Endothelial cell of hepatic sinusoid (primary cell): ENCODE measurements at regions not wholly inside any gene's neighbourhood (a gene's known extent, or its start where the extent isn't known, plus 50 kb on each side); places are given as distances from the start of the nearest gene placed in this dataset.
"Not testable (repeated sequence)": the region's sequence is repeated elsewhere in the genome, so short reads cannot be mapped to it uniquely, and the experiment has no call there.

Source experiments
- in situ Hi-C: cut with HindIII; loops from 2 replicates; pipeline ENCODE4 v1.10.0; 2017; ENCODE audit warnings: low sequenced_read_pairs

DNA sequence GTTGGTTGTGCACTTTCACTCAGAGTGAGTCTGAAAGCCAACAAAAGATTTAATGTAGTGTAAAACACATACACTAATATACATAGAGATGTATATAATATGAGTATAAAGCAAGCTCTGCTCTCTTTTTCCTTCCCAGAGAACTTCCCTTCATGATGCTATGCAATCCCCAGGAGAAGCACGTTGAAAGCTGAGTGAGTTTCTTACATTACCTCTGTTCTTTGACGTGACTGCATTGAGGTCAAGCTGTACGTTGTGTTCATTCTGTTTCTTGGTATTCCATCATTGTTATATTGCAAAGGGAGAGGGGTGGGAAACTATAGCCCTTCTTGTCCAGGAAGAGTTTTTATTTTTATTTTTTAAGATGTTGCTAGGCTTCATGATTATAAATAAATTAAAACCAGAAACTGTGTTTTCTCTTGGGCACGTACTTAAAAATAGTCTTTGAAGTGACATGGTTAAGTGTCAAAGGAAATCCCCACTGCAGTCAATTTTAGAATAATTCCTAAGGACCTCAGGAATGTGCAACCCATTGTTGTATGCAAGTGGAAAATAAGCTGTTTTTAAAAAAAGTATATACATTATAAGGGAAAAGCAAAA lies 651.0 kb downstream of the CD109 start:
- in situ Hi-C loops = no loop called here

DNA sequence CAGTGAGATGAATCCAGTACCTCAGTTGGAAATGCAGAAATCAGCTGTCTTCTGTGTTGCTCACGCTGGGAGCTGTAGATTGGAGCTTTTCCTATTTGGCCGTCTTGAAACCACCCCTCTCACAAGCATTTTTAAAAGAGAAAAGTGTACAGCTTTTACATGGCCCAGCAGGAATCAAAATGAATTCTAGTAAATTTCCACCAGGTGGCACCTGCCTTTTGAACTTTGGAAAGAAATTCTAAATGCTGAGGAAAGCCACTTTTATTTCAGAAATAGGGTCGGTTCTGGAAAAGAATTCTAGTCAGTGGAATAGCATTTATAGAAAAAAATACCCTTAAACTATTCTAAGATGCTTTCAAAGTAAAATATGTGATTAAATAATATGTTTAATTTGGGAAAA lies 647.8 kb downstream of the CD109 start:
- in situ Hi-C loops = no loop called here

DNA sequence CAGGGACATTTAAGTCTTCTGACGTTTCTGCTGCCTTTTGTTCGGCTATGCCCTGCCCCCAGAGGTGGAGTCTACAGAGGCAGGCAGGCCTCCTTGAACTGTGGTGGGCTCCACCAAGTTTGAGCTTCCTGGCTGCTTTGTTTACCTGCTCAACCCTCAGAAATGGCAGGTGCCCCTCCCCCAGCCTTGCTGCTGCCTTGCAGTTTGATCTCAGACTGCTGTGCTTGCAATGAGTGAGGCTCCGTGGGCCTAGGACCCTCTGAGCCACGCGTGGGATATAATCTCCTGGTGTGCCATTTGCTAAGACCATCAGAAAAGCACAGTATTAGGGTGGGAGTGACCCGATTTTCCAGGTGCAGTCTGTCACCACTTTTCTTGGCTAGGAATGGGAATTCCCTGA lies 647.3 kb downstream of the CD109 start:
- in situ Hi-C loops = not testable (repeated sequence)

DNA sequence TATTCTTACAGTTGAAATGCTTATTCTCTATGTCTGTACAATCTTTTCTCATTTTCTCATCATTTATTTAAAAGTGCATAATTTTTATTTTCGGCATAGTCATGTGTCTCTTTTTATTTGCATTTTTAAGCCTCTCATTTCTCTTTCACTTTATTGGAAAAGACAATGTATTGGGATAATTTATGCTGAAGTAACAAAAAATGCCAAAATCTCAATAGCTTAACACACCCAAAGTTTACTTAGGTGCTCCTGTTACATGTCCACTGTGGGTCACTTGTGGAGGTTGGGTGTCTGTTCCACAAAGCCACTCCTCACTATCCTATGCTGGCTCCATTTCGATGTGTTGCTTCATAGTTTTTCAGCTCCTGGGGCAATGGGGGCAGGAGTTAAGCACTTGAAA lies 638.7 kb downstream of the CD109 start:
- in situ Hi-C loops = no loop called here

DNA sequence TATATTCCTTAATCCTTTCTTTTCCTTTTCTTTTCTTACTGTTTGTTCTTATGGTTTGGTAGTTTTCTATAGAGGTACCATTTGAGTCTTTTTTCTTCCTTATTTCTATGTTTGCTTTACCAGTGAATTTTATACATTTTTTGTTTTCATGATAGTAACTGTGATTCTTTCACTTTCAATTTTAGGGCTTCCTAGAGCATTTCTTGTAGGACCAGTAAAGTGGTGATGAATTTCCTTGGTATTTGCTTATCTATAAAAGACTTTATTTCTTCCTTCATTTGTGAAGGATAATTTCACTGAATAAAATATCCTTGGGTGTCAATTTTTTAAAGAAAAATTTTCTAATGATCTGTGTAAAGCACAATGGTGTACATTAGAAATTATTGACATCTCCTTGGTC lies 637.4 kb downstream of the CD109 start:
- in situ Hi-C loops = no loop called here

DNA sequence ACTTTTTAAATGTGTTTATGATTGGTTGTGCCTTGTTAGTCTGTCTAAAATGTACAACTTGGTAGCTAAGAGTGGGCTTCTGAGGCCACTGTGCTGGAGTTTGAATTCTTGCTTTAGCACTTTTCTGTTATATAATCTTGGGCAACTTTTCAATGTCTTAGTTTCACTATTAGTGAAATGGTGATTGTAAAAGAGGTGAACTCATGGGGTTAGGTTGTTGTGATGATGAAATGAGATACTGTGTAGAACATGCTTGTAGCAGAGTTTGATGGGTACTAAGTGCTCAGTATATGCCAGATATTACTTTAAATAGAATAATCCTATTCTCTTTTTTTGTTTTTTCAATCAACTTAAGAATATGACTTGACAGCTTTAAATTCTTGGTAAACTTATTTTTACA lies 624.7 kb downstream of the CD109 start:
- in situ Hi-C loops = no loop called here

DNA sequence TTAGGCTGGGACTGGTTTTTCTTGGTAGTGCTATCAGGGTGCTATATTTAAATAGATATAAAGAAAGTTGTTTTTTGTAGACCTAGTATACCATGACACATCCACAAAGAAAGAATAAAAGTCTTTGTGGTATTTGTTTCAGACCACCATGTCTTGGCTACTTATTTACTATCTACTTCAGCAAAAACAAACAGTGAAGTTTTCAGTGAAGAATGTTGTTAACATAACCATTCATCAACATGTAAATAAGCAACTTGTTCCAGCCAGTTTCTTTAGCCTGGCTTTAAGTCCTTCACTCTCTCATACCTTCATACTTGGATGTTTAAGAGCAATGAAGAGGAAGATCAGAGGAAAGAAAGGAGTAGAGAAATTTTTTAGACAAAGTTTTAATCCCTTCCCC lies 624.1 kb downstream of the CD109 start:
- in situ Hi-C loops = no loop called here

DNA sequence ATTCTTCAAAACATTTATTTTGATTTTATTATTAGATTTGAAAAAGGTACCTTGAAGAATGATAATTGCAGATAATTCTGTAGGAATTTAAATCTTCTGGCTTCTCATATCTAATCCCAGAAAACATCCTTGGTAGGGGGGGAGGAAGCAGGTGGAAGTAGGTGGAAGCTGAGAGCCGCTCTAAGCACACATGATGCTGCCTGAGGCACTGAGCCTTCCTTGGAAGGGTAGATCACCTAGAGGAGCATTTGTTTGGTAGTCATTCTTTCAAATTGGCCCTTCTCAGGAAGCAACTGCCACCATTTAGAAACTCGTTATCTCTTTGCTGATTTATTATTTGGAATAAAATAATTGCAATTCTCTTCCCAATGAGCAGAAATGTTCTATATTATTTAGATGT lies 623.3 kb downstream of the CD109 start:
- in situ Hi-C loops = no loop called here

DNA sequence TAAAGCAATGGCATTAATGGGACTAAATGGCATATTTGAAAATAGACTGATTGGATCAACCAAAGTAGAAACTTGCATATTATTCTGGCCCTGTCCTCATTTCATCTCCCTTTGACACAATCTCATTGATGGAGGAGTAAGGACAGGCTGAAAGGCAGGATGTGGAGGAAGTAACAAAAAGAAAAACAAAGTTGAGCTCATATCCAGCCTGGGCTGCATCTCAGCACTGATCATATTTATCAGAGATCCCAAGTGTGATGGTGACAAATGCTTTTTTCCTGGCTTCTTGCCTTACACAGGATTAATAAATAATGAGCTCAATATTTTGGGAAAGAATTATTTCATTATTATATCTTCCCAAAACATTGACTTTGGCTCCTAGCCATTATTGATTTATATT lies 622.7 kb downstream of the CD109 start:
- in situ Hi-C loops = no loop called here

DNA sequence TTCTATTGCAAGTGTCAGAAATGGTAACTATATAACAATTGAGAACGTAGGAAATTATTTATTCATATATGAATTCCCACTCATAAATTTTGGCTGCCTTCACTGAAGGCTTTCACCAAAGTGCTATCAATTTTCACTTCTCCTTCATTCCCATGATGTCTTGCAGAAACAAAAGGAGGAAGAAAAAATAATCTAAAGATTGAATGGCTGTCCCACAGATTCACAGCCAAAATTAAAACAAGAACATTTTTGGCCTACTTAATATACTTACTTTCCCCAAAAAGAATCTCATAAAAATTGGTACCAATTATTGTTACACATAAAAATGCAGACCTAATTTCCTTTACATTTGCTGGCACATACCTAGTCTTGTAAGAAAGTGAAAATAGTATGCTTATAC lies 616.1 kb downstream of the CD109 start:
- in situ Hi-C loops = no loop called here

DNA sequence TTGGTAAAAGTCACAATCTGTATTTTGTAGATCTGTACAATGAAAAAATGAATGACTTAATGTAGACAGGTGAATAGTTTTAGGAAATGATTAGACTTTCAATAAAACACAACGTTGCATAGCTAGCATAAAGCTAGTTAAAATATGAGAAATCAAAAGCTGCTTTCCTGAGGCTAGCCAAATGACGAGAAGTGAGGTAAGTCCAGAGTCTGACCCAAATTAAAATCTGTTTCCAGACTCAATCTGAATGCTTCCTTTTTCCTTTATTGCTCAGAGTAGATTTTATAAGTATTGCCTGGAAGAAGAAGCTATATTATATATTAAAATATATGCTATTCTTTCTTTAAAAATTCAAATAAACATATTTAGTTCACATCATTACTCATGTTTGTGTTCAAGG lies 615.4 kb downstream of the CD109 start:
- in situ Hi-C loops = no loop called here

DNA sequence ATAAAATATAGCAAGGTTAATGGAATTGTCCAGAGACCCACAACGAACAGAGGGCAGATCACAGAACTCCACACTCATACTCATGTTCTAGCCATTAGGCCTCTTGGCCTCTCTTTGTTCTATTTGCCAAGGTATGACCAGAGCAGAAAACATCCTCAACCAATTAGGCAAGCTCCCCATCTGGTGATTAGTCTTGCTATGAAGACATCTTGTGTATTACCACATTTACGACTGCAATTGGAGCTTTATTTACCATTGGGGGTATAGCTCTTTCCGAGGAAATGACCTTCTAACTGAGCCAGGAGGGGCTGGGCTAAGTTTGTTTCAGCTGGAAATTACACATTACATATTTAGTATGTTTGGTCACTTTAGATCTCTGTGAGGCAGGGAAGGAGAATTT lies 593.9 kb downstream of the CD109 start:
- in situ Hi-C loops = no loop called here

DNA sequence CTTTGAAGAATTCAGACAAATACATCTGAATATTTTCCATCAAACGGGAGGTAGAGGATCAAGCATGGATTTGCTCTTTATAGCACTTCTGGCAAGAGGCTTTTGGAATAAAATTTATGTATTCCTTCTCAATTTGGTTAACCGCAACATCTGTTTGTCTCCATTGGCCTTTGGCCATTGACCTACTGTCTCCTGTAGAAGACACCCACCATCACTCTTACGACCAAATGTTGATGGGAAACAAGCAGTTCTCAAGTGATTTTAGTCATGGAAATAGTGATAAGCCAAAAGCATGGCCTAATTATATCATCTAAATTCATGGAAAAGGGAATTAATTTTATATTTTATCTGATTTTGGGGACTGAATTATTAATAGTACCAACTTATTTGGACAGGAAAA lies 591.9 kb downstream of the CD109 start:
- in situ Hi-C loops = no loop called here

DNA sequence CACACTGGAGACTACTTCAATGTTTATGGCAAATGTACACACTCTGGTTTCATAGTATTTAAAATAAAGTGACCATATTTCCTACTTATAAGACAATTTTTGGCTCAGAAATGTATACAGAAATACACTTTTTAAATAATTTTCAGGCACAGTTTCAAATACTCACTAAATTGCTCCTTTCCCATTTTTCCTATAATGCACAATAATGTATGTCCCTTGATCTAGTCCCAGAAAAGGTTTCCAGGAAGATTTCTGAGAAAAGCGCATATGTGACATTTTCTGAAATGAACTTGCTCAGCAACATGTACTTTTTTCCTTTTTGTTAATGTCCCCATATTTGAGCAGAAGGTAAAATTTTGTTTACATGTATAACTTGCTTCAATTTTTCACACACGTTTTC lies 591.4 kb downstream of the CD109 start:
- in situ Hi-C loops = no loop called here

DNA sequence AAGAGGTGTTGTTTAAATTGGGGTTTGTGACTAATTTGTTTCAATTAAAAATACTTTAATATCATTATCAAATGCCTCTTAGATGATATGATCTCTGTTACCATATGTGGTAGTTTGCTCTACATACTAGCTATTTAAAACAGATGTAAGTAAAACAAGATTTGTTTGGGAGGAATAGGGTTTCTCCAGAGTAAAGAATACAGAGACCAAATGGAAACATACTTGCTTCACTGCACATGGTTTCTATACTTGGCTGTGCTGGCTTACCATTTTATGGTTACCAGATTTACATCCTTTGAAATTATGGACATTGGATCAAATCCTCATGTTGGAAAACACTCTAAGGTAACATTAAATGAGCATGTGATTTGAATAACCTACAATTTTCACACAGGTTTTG lies 588.3 kb downstream of the CD109 start:
- in situ Hi-C loops = no loop called here

DNA sequence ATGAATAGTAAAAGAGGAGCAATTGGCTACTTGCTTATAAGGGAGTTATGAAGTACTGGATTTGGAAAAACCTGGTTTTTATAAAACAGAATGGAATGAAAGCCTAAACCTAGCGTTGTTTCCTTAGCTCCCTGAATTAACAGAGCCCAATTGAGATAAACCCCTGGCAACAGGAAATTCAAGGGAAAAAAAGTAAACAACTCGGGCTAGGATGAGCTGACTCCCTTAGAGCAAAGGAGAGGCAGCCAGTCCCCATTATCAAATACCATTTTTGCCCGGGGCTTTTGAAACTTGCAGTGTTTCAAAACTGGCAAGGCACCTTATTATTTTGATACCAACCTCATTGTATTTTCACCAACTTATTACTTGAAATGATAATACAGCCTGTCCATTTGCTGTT lies 587.5 kb downstream of the CD109 start:
- in situ Hi-C loops = no loop called here

DNA sequence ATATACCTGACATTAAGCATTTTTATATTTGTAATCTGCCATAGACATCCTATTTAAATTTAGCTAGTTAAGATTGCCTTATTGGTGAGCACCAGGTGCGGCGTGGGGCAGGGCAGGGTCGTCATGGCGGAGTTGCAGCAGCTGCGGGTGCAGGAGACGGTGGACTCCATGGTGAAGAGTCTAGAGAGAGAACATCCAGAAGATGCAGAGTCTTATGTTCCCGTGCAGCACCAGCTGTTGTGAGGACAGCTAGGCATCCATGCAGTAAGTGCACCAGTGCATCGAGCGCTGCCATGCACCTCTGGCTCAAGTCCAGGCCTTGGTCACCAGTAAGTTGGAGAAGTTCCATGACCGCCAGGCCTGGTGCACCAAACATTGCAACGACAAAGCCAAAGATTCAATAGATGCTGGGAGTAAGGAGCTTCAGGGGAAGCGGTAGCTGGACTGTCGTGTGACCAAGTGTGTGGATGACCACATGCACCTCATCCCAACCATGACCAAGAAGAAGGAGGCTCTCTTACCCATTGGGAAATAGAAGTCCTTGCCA lies 586.2 kb downstream of the CD109 start:
- in situ Hi-C loops = no loop called here

DNA sequence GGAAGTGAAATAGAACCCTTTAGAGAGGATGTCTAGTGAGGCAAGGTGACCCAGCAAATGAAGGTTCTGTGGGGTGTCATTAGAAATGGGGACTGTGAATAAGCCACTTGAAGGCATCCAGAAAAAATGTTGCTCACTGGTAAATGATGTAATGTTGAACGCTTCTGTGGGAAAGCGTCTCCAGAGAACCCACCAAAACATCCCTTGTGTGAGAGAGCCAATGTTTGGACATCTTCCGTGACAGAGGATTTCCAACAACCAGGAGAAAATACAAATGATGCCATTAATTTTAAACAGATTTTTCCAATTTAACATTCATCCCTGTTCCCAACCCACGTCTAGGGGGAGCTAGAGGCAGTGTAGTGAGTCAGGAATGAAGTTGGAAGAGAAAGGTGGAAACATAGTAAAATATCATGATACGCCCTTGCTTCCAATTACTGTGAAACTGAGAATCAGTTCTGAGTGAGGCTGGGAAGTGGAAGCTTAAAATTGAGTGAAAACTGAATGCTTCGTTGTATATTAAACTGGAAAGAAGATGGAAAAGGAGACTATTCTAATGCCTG lies 584.2 kb downstream of the CD109 start:
- in situ Hi-C loops = no loop called here

DNA sequence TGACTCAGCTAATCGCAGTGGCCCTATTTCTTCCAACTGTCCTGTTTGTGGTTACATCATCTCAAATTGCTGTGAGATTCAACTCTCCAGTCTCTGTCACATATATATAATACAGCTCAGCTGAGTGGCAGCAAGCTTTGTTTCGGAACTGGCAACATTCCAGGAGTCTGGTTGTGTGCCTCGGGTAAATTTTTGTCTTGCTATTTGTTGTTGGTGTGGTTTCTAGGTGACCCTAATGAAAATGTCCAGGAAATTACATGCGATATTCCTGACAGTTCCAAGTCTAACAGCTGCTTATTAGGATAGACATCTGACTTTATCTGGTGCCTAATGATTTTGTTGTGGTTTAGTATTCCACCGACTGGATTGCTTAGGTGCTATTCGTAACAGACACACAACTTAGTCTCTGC lies 581.8 kb downstream of the CD109 start:
- in situ Hi-C loops = no loop called here

DNA sequence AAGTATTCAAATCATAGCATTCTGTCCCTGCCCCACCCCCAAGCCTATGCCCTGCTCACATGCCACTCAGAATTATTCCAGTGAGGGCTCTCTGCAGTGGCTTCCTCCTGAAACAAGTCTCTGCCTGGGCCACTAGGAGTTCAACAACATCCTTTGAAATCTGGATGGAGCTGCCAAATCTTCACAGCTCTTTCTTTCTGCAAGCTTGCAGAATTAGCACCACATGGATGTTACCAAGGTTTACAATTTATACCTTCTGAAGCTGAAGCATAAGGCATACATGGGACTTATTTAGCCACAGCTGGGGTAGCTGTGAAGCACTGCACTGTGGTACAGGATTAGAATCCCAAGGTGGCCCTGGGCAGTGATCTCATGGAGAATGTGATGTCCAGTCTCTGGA lies 577.5 kb downstream of the CD109 start:
- in situ Hi-C loops = no loop called here

DNA sequence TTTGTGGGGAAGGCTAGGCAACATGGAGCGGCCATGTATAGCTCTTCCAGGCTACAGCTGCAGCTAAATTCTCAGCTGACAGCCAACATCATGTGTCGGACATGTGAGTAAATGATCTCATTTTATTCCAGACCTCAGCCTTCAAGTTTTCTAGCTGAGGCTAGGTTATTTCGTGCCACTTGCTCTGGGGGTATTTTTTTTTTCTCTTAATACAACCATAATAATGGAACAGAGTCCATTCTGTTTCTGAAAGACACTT lies 573.5 kb downstream of the CD109 start:
- in situ Hi-C loops = no loop called here

DNA sequence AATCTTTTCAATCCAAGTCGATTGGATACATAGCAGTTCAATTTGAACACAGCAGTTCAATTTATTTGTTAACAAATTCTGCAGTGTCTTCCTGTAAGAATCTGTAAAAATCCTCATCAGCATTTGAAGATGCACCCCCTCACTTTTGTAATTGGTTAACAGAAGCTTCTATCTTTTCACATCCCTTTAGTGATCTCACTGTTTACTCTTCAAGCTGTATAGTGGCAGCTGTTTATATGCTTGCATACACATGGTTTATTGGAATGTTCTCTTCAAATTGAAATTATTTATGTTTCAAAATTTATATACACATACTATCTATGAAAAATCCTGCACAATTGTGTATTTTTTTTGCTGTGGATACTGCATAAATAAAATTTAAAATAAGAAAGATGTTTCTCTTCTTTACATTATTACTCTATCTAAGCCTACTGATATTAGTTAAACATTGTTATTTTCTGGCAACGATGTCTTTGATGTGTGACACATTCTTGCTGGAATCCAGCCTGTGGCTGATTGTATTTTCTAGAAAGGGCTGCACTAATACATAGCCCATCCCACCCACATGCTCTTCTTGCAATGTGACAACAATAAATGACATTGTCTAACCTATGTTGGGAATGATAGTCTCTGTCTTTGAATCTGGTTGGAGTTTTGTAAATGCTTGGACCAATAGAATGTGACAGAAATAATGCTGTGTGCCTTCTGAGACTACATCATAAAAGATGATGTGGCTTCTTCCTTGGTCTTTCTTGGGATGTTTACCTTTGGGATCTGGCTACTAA lies 573.0 kb downstream of the CD109 start:
- in situ Hi-C loops = no loop called here

DNA sequence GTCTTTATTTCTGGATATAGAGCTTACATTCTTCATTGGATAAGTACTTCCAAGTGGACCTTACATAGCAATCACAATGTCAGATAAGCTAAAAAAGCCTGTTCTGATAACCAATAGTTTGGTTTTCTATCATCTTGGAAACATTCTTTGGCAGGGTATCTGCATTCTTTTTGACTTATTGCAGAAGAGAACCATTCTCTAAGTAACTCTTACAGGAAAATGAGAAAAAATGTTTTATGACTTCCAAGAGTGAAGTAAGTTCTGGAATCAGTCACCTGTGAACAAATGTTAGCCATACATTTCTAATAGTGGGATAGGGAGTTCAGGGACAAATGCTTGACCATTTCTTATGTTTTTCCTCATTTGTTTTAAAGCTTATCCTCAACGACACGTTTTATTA lies 564.0 kb downstream of the CD109 start:
- in situ Hi-C loops = no loop called here
